HCT116 (cell line): ENCODE measurements at regions not wholly inside any gene's neighbourhood (a gene's known extent, or its start where the extent isn't known, plus 50 kb on each side); places are given as distances from the start of the nearest gene placed in this dataset.

Source experiments
- ATAC-seq: fragments of 200-7000 bp; cut with Tn5 transposase; 2 replicates; pipeline ENCODE4 v1.9.1; 2020; ENCODE audit warnings: mild to moderate bottlenecking, moderate library complexity
- BruUV-seq: library from RNA; stranded (reverse); fragments of 400-500 nt; replicated peaks from 2 replicates; lab custom pipeline; 2021; lab: Mats Ljungman, UMichigan
- CTCF ChIA-PET: fragments of 300-600 bp; sonication (Branson Sonifier 250); formaldehyde crosslinking; loops from one replicate; lab custom pipeline; 2021; ENCODE audit warnings: antibody characterized with exemption; lab: Charles Lee
- POLR2A ChIA-PET: fragments of 300-600, 350-600 bp; sonication (Branson Sonifier 250); formaldehyde crosslinking; loops from one replicate; lab custom pipeline; 2021; ENCODE audit warnings: antibody characterized with exemption; lab: Charles Lee
- RAD21 ChIA-PET, 2 experiments: fragments of 300-600 bp; sonication (Branson Sonifier 250); formaldehyde crosslinking; loops; one replicate each; lab custom pipeline; 2023; ENCODE audit warnings: low total read pairs in 2 of 2; ENCODE audit not compliant: uncharacterized antibody in 2 of 2, unreplicated experiment in 2 of 2, low non-redundant PET in 1 of 2; lab: Charles Lee
- DNase-seq: peaks from one replicate; pipeline ENCODE4 v3.0.0-alpha.2; 2010; ENCODE audit warnings: low read depth, low spot score
- H2AFZ ChIP-seq: fragments of 200-600 bp; shearing (Covaris generic), sonication (generic); 2 replicates; pipeline ENCODE4 v1.6.1; 2017; ENCODE audit warnings: low read depth, mixed run types, mixed read lengths, antibody characterized with exemption, low read length; ENCODE audit not compliant: poor library complexity, severe bottlenecking
- H3K27ac ChIP-seq: 2 replicates; pipeline ENCODE4 v1.5.1; 2012; ENCODE audit warnings: low read depth, low read length
- H3K27me3 ChIP-seq: fragments of 200-600 bp; sonication (generic); 2 replicates; pipeline ENCODE4 v1.6.1; 2016; ENCODE audit warnings: mixed run types, low read length, mixed read lengths; ENCODE audit not compliant: insufficient read depth
- H3K36me3 ChIP-seq, 2 experiments: fragments of 200-500 bp in 1 of 2; fragments of 200-600 bp in 1 of 2; sonication (Bioruptor generic) in 1 of 2; sonication (generic) in 1 of 2; 2 replicates each; pipeline versions ENCODE4 v1.5.1 to v1.6.1; 2014 to 2016; ENCODE audit warnings: low read length in 2 of 2, inconsistent platforms in 1 of 2, mixed read lengths in 1 of 2, mixed run types in 1 of 2; ENCODE audit not compliant: insufficient read depth in 2 of 2, control insufficient read depth in 1 of 2
- H3K4me1 ChIP-seq, 2 experiments: fragments of 200-600 bp in 1 of 2; sonication (generic) in 1 of 2; 2 replicates each; pipeline versions ENCODE4 v1.5.1 to v1.6.1; 2012 to 2017; ENCODE audit warnings: low read length in 2 of 2, inconsistent platforms in 1 of 2, mild to moderate bottlenecking in 1 of 2, mixed read lengths in 1 of 2, mixed run types in 1 of 2, moderate library complexity in 1 of 2; ENCODE audit not compliant: insufficient read depth in 2 of 2, control insufficient read depth in 1 of 2
- H3K4me2 ChIP-seq: fragments of 200-600 bp; sonication (generic); 2 replicates; pipeline ENCODE4 v1.6.1; 2017; ENCODE audit warnings: mixed run types, low read length, mixed read lengths
- H3K4me3 ChIP-seq, 2 experiments: fragments of 200-600 bp in 1 of 2; sonication (generic) in 1 of 2; replicated peaks in 1 of 2; 2 replicates each; pipeline ENCODE4 v1.5.1; 2011 to 2016; ENCODE audit warnings: low read length in 2 of 2, control low read depth in 1 of 2, low read depth in 1 of 2, mild to moderate bottlenecking in 1 of 2, mixed read lengths in 1 of 2, mixed run types in 1 of 2
- H3K79me2 ChIP-seq: fragments of 200-600 bp; sonication (generic); 2 replicates; pipeline ENCODE4 v1.6.1; 2017; ENCODE audit warnings: mild to moderate bottlenecking, mixed run types, low read length, moderate library complexity, mixed read lengths; ENCODE audit not compliant: insufficient read depth
- H3K9ac ChIP-seq: fragments of 200-600 bp; sonication (generic); 2 replicates; pipeline ENCODE4 v1.6.1; 2016; ENCODE audit warnings: low read length, mixed read lengths
- H3K9me2 ChIP-seq: fragments of 200-600 bp; sonication (generic), shearing (Covaris generic); 2 replicates; pipeline ENCODE4 v1.6.1; 2017; ENCODE audit warnings: mixed run types, mild to moderate bottlenecking, moderate library complexity; ENCODE audit not compliant: insufficient read depth
- H3K9me3 ChIP-seq, 2 experiments: fragments of 200-500 bp in 1 of 2; fragments of 200-600 bp in 1 of 2; sonication (Bioruptor generic) in 1 of 2; sonication (generic) in 1 of 2; 2 replicates each; pipeline ENCODE4 v1.6.1; 2014 to 2017; ENCODE audit warnings: low read length in 2 of 2, mixed read lengths in 2 of 2, inconsistent platforms in 1 of 2, low read depth in 1 of 2, mild to moderate bottlenecking in 1 of 2, mixed run types in 1 of 2, moderate library complexity in 1 of 2; ENCODE audit not compliant: control insufficient read depth in 1 of 2, insufficient read depth in 1 of 2
- H4K20me1 ChIP-seq: fragments of 200-600 bp; sonication (generic), shearing (Covaris generic); 2 replicates; pipeline ENCODE4 v1.6.1; 2017; ENCODE audit warnings: mixed run types, mild to moderate bottlenecking, moderate library complexity; ENCODE audit not compliant: insufficient read depth
- ELF1 ChIP-seq: IDR thresholded peaks from 2 replicates; pipeline ENCODE4 v1.6.1; 2012; ENCODE audit warnings: low read depth, borderline replicate concordance
- RAD21 ChIP-seq: IDR thresholded peaks from 2 replicates; pipeline ENCODE4 v1.6.1; 2012; ENCODE audit warnings: low read depth, mild to moderate bottlenecking
- REST ChIP-seq: IDR thresholded peaks from 2 replicates; pipeline ENCODE4 v1.6.1; 2012; ENCODE audit warnings: low read depth
- SRF ChIP-seq: IDR thresholded peaks from 2 replicates; pipeline ENCODE4 v1.6.1; 2012; ENCODE audit warnings: low read depth
- ZBTB33 ChIP-seq: IDR thresholded peaks from 2 replicates; pipeline ENCODE4 v1.6.1; 2011; ENCODE audit warnings: mild to moderate bottlenecking, low read length, moderate library complexity; ENCODE audit not compliant: insufficient replicate concordance; ENCODE audit errors: extremely low read depth
- ZNF274 ChIP-seq: fragments of 200-500 bp; sonication (Bioruptor generic); IDR thresholded peaks from 2 replicates; pipeline ENCODE4 v1.6.1; 2014; ENCODE audit warnings: mild to moderate bottlenecking, low read depth, low read length, inconsistent platforms
- intact Hi-C: fragments of 100-400 bp; cut with micrococcal nuclease; formaldehyde crosslinking; loops from 2 replicates; pipeline ENCODE4 v1.10.0; 2022
- TF ChIP-seq, protein P1 (sequence below), 3 experiments: fragments of 200-600 bp in 1 of 3; sonication (generic) in 1 of 3; IDR thresholded peaks in 2 of 3; conservative IDR thresholded peaks in 1 of 3; 2 replicates each; pipeline ENCODE4 v1.5.1; 2012 to 2017; ENCODE audit warnings: low read depth in 2 of 3, low read length in 2 of 3, antibody characterized with exemption in 1 of 3, borderline replicate concordance in 1 of 3, control low read depth in 1 of 3, mild to moderate bottlenecking in 1 of 3, mixed read lengths in 1 of 3, mixed run types in 1 of 3, moderate library complexity in 1 of 3; ENCODE audit not compliant: insufficient read depth in 1 of 3
- TF ChIP-seq, protein P2 (sequence below): IDR thresholded peaks from 2 replicates; pipeline ENCODE4 v1.6.1; 2012

GRCh38 chr1:59020151-59020997 lies 236.5 kb upstream of the JUN start:
- intact Hi-C loops: no loop called here
- H2AFZ ChIP-seq: no peak overlapping the region
- H3K9me2 ChIP-seq: no peaks in the 10 kb centered on the region
- H4K20me1 ChIP-seq: no peaks in the 10 kb centered on the region
- no peaks in the 10 kb centered on the region for H3K79me2 ChIP-seq
- no peak overlapping the region for H3K4me3 ChIP-seq
- no peaks in the 10 kb centered on the region for H3K36me3 ChIP-seq
- BruUV-seq: no TSS peak
- peak overlapping the region; percentile 32 for H3K4me2 ChIP-seq
- no peaks in the 10 kb centered on the region for H3K27me3 ChIP-seq
- POLR2A ChIA-PET: interaction anchor here (1.0 kb wide), 1 partner anchor 15 kb away, joined by 3 read pairs; no protein-coding TSS in a partner anchor
- TF ChIP-seq SRF: no peak
- no peak for TF ChIP-seq RAD21
- TF ChIP-seq ELF1: no peak
- no peak for TF ChIP-seq ZNF274
- TF ChIP-seq REST: no peak
- TF ChIP-seq, protein P1, sequence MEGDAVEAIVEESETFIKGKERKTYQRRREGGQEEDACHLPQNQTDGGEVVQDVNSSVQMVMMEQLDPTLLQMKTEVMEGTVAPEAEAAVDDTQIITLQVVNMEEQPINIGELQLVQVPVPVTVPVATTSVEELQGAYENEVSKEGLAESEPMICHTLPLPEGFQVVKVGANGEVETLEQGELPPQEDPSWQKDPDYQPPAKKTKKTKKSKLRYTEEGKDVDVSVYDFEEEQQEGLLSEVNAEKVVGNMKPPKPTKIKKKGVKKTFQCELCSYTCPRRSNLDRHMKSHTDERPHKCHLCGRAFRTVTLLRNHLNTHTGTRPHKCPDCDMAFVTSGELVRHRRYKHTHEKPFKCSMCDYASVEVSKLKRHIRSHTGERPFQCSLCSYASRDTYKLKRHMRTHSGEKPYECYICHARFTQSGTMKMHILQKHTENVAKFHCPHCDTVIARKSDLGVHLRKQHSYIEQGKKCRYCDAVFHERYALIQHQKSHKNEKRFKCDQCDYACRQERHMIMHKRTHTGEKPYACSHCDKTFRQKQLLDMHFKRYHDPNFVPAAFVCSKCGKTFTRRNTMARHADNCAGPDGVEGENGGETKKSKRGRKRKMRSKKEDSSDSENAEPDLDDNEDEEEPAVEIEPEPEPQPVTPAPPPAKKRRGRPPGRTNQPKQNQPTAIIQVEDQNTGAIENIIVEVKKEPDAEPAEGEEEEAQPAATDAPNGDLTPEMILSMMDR (IDR thresholded peaks at IDR 0.05 in 2 of 3, conservative IDR thresholded peaks at IDR 0.05 in 1 of 3; ENCODE audit: borderline replicate concordance in 1 of 3, insufficient read depth in 1 of 3, low read depth in 2 of 3, low read length in 2 of 3): no peak
- no peak for TF ChIP-seq ZBTB33
- TF ChIP-seq, protein P2, sequence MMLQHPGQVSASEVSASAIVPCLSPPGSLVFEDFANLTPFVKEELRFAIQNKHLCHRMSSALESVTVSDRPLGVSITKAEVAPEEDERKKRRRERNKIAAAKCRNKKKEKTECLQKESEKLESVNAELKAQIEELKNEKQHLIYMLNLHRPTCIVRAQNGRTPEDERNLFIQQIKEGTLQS: no peak
- no peak overlapping the region for H3K27ac ChIP-seq
- H3K9me3 ChIP-seq: no peaks in the 10 kb centered on the region
- RAD21 ChIA-PET: no interaction called here
- DNase-seq (no peak), ATAC-seq (no peak)
- H3K4me1 ChIP-seq: peaks cover 0 to 23% of the 10 kb centered on the region in 2 experiments; a peak in 2 of 4 replicates
- H3K9ac ChIP-seq: no peak overlapping the region
- CTCF ChIA-PET: interaction anchor here (1.4 kb wide), 1 partner anchor 9 kb away, joined by 4 read pairs; no protein-coding TSS in a partner anchor
